Mammary epithelial cell (primary cell): ENCODE measurements at regions not wholly inside any gene's neighbourhood (a gene's known extent, or its start where the extent isn't known, plus 50 kb on each side); places are given as distances from the start of the nearest gene placed in this dataset.

ENCODE experiments used
- EZH2 ChIP-seq: IDR thresholded peaks from 2 replicates; pipeline ENCODE4 v1.6.1; 2012; ENCODE audit warnings: low read length, inconsistent platforms, borderline replicate concordance
- TF ChIP-seq, protein P1 (sequence below), 2 donors: IDR thresholded peaks in 1 of 2; conservative IDR thresholded peaks in 1 of 2; 2 replicates each; pipeline ENCODE4 v1.5.1; 2011 to 2012; ENCODE audit warnings: inconsistent platforms in 2 of 2, low read length in 2 of 2, mild to moderate bottlenecking in 2 of 2, control low read depth in 1 of 2, low read depth in 1 of 2; ENCODE audit not compliant: insufficient read depth in 1 of 2; ENCODE audit errors: extremely low read depth in 1 of 2

- TF ChIP-seq, protein P1, sequence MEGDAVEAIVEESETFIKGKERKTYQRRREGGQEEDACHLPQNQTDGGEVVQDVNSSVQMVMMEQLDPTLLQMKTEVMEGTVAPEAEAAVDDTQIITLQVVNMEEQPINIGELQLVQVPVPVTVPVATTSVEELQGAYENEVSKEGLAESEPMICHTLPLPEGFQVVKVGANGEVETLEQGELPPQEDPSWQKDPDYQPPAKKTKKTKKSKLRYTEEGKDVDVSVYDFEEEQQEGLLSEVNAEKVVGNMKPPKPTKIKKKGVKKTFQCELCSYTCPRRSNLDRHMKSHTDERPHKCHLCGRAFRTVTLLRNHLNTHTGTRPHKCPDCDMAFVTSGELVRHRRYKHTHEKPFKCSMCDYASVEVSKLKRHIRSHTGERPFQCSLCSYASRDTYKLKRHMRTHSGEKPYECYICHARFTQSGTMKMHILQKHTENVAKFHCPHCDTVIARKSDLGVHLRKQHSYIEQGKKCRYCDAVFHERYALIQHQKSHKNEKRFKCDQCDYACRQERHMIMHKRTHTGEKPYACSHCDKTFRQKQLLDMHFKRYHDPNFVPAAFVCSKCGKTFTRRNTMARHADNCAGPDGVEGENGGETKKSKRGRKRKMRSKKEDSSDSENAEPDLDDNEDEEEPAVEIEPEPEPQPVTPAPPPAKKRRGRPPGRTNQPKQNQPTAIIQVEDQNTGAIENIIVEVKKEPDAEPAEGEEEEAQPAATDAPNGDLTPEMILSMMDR (conservative IDR thresholded peaks at IDR 0.05 in 1 of 2, IDR thresholded peaks at IDR 0.05 in 1 of 2; ENCODE audit: extremely low read depth in 1 of 2, insufficient read depth in 1 of 2, low read depth in 1 of 2, low read length in 2 of 2) = no peak
- no peak for TF ChIP-seq EZH2
Measured at GRCh38 chr18:56501896-56502295, 136.5 kb downstream of the TXNL1 start.
